Mammary epithelial cell (primary cell): ENCODE measurements at regions not wholly inside any gene's neighbourhood (a gene's known extent, or its start where the extent isn't known, plus 50 kb on each side); places are given as distances from the start of the nearest gene placed in this dataset.

ENCODE experiments used
- EZH2 ChIP-seq: IDR thresholded peaks from 2 replicates; pipeline ENCODE4 v1.6.1; 2012; ENCODE audit warnings: low read length, inconsistent platforms, borderline replicate concordance
- TF ChIP-seq, protein P1 (sequence below), 2 donors: IDR thresholded peaks in 1 of 2; conservative IDR thresholded peaks in 1 of 2; 2 replicates each; pipeline ENCODE4 v1.5.1; 2011 to 2012; ENCODE audit warnings: inconsistent platforms in 2 of 2, low read length in 2 of 2, mild to moderate bottlenecking in 2 of 2, control low read depth in 1 of 2, low read depth in 1 of 2; ENCODE audit not compliant: insufficient read depth in 1 of 2; ENCODE audit errors: extremely low read depth in 1 of 2

DNA sequence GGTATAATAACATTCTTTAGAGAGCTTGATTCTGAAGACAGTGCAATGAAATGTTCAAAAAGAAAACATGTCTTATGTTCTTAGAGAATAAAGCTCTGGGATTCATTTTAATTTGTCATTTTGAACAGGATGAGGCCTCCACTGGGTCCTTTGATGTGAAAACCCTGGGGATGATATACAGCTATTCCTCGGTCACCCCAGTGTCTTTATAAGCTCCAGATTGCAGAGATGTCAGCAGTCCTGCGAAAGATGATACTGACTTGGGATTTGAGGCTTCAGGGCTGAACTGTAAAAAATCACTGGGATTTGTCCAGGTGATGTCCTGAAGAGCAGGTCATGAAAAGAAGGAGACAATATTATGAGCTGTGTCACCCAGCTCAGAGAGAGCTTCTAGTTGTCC lies 529.7 kb upstream of the ZNF608 start:
- TF ChIP-seq, protein P1, sequence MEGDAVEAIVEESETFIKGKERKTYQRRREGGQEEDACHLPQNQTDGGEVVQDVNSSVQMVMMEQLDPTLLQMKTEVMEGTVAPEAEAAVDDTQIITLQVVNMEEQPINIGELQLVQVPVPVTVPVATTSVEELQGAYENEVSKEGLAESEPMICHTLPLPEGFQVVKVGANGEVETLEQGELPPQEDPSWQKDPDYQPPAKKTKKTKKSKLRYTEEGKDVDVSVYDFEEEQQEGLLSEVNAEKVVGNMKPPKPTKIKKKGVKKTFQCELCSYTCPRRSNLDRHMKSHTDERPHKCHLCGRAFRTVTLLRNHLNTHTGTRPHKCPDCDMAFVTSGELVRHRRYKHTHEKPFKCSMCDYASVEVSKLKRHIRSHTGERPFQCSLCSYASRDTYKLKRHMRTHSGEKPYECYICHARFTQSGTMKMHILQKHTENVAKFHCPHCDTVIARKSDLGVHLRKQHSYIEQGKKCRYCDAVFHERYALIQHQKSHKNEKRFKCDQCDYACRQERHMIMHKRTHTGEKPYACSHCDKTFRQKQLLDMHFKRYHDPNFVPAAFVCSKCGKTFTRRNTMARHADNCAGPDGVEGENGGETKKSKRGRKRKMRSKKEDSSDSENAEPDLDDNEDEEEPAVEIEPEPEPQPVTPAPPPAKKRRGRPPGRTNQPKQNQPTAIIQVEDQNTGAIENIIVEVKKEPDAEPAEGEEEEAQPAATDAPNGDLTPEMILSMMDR (conservative IDR thresholded peaks at IDR 0.05 in 1 of 2, IDR thresholded peaks at IDR 0.05 in 1 of 2; ENCODE audit: extremely low read depth in 1 of 2, insufficient read depth in 1 of 2, low read depth in 1 of 2, low read length in 2 of 2), result no peak
- TF ChIP-seq EZH2, result no peak
